K562 (cell line): ENCODE measurements at regions not wholly inside any gene's neighbourhood (a gene's known extent, or its start where the extent isn't known, plus 50 kb on each side); places are given as distances from the start of the nearest gene placed in this dataset.
"Not testable (repeated sequence)": the region's sequence is repeated elsewhere in the genome, so short reads cannot be mapped to it uniquely, and the experiment has no call there.

Experiments used
- ATAC-seq: fragments of 200-7000 bp; cut with Tn5 transposase; 3 replicates; pipeline ENCODE4 v1.9.1; 2020; ENCODE audit warnings: moderate library complexity
- BruUV-seq: library from RNA; stranded (reverse); fragments of 400-500 nt; replicated peaks from 2 replicates; lab custom pipeline; 2021; lab: Mats Ljungman, UMichigan
- CTCF ChIA-PET: fragments of 300-600 bp; formaldehyde crosslinking; extraction: SDS; loops from one replicate; lab custom pipeline; 2021; ENCODE audit warnings: low intra/inter-chr PET ratio; lab: Yijun Ruan, JAX
- POLR2A ChIA-PET: fragments of 300-600, 350-650 bp; sonication (Branson Sonifier 250); formaldehyde crosslinking; extraction: SDS; loops from one replicate; lab custom pipeline; 2021; ENCODE audit warnings: antibody characterized with exemption, inconsistent platforms; lab: Yijun Ruan, JAX
- DNase-seq, 4 experiments: peaks; one replicate each; pipeline versions ENCODE4 v3.0.0 to v3.0.0-alpha.2; 2011 to 2018; ENCODE audit warnings: low spot score in 3 of 4, mixed read lengths in 3 of 4; ENCODE audit errors: extremely low read depth in 1 of 4
- FAIRE-seq: peaks from 2 replicates; lab custom pipeline; 2011; peaks lifted over from hg19 to GRCh38; lab: Jason Lieb, UNC
- H2AFZ ChIP-seq: 2 replicates; pipeline ENCODE4 v1.6.0; 2011; ENCODE audit warnings: low read depth, low read length, control low read depth, inconsistent platforms
- H3K27ac ChIP-seq: fragments of 200-600 bp; 3 replicates; pipeline ENCODE4 v1.8.0; 2011; ENCODE audit warnings: low read depth, mild to moderate bottlenecking, control low read depth, inconsistent platforms, low read length, moderate library complexity, mixed read lengths; ENCODE audit errors: extremely low read depth
- H3K27me3 ChIP-seq, 2 experiments: fragments of 300-600 bp in 1 of 2; 2 replicates in 1 of 2; 3 replicates in 1 of 2; pipeline versions ENCODE4 v1.6.0 to v1.8.0; 2011; ENCODE audit warnings: inconsistent platforms in 2 of 2, low read length in 2 of 2, mild to moderate bottlenecking in 1 of 2, mixed read lengths in 1 of 2, moderate library complexity in 1 of 2; ENCODE audit not compliant: control insufficient read depth in 2 of 2, insufficient read depth in 2 of 2
- H3K36me3 ChIP-seq: fragments of 300-600 bp; 3 replicates; pipeline ENCODE4 v1.8.0; 2011; ENCODE audit warnings: mild to moderate bottlenecking, low read length, inconsistent platforms; ENCODE audit not compliant: control insufficient read depth, insufficient read depth
- H3K4me1 ChIP-seq, 2 experiments: fragments of 200-600 bp in 1 of 2; replicated peaks in 1 of 2; 2 replicates in 1 of 2; 3 replicates in 1 of 2; pipeline versions ENCODE4 v1.5.1 to v1.8.0; 2011; ENCODE audit warnings: inconsistent platforms in 2 of 2, low read length in 2 of 2, mild to moderate bottlenecking in 1 of 2, mixed read lengths in 1 of 2, moderate library complexity in 1 of 2; ENCODE audit not compliant: control insufficient read depth in 2 of 2, insufficient read depth in 2 of 2
- H3K4me2 ChIP-seq: 2 replicates; pipeline ENCODE4 v1.6.1; 2011; ENCODE audit warnings: low read length, control low read depth, inconsistent platforms, mixed read lengths; ENCODE audit not compliant: insufficient read depth
- H3K4me3 ChIP-seq: fragments of 200-600 bp; sonication (generic), shearing (Covaris generic); 2 replicates; pipeline ENCODE4 v1.5.1; 2016; ENCODE audit warnings: control low read depth, inconsistent platforms
- H3K79me2 ChIP-seq: fragments of 200-600 bp; 3 replicates; pipeline ENCODE4 v1.8.0; 2011; ENCODE audit warnings: low read length, inconsistent platforms; ENCODE audit not compliant: control insufficient read depth, insufficient read depth
- H3K9ac ChIP-seq, 2 experiments: 2 replicates each; pipeline versions ENCODE4 v1.6.0 to v1.6.1; 2011; ENCODE audit warnings: low read depth in 2 of 2, low read length in 2 of 2, control low read depth in 1 of 2, inconsistent platforms in 1 of 2, mild to moderate bottlenecking in 1 of 2, mixed read lengths in 1 of 2; ENCODE audit not compliant: insufficient read depth in 1 of 2
- H3K9me1 ChIP-seq: one replicate; pipeline ENCODE4 v1.6.0; 2011; ENCODE audit warnings: inconsistent platforms, mild to moderate bottlenecking, low read length, moderate library complexity; ENCODE audit not compliant: control insufficient read depth, insufficient read depth
- H3K9me3 ChIP-seq: replicated peaks from 2 replicates; pipeline ENCODE4 v1.5.1; 2011; ENCODE audit warnings: low read depth, low read length, inconsistent platforms; ENCODE audit not compliant: control insufficient read depth, insufficient read depth
- H4K20me1 ChIP-seq: replicated peaks from 2 replicates; pipeline ENCODE4 v1.6.1; 2011; ENCODE audit warnings: low read length, inconsistent platforms, mixed read lengths; ENCODE audit not compliant: control insufficient read depth, insufficient read depth
- DIDO1 ChIP-seq: fragments of 450-650 bp; IDR thresholded peaks from 2 replicates; pipeline ENCODE4 v1.6.1; 2016; ENCODE audit warnings: low read depth, missing biosample characterization, missing genetic modification characterization
- ELK1 ChIP-seq: sonication (generic); formaldehyde crosslinking; IDR thresholded peaks from 2 replicates; pipeline ENCODE4 v1.8.1; 2022; ENCODE audit warnings: missing genetic modification reagents
- HNRNPUL1 ChIP-seq: fragments of 200-400 bp; formaldehyde crosslinking; IDR thresholded peaks from 2 replicates; pipeline ENCODE4 v1.6.1; 2017; ENCODE audit warnings: low read length
- KDM1A ChIP-seq, 2 experiments: fragments of 450-650 bp; IDR thresholded peaks; 2 replicates each; pipeline ENCODE4 v1.6.1; 2016; ENCODE audit warnings: mild to moderate bottlenecking in 2 of 2
- KLF1 ChIP-seq: fragments of 450-650 bp; IDR thresholded peaks from 2 replicates; pipeline ENCODE4 v1.6.1; 2016; ENCODE audit warnings: missing genetic modification characterization, missing compliant biosample characterization
- L3MBTL2 ChIP-seq: fragments of 450-650 bp; IDR thresholded peaks from 2 replicates; pipeline ENCODE4 v1.6.1; 2016; ENCODE audit warnings: mild to moderate bottlenecking, moderate library complexity
- MAFG ChIP-seq: fragments of 450-650 bp; conservative IDR thresholded peaks from 2 replicates; pipeline ENCODE4 v1.6.1; 2016; ENCODE audit warnings: missing genetic modification characterization, missing compliant biosample characterization
- NBN ChIP-seq: fragments of 450-650 bp; IDR thresholded peaks from 2 replicates; pipeline ENCODE4 v1.6.1; 2016; ENCODE audit warnings: low read depth, mild to moderate bottlenecking
- NR2F6 ChIP-seq: fragments of 450-650 bp; formaldehyde crosslinking; IDR thresholded peaks from 2 replicates; pipeline ENCODE4 v1.4.0; 2020; ENCODE audit warnings: mild to moderate bottlenecking
- POLR3G ChIP-seq: IDR thresholded peaks from 2 replicates; pipeline ENCODE4 v1.6.1; 2011; ENCODE audit not compliant: insufficient read length, insufficient replicate concordance; ENCODE audit errors: extremely low read depth
- SMAD3 ChIP-seq: fragments of 450-650 bp; formaldehyde crosslinking; conservative IDR thresholded peaks from 2 replicates; pipeline ENCODE4 v1.4.0; 2020; ENCODE audit warnings: mild to moderate bottlenecking
- TBP ChIP-seq: optimal IDR thresholded peaks from 2 replicates; pipeline ENCODE3; 2011; ENCODE audit warnings: low read depth, low read length, improper control_type of control experiment
- ZNF121 ChIP-seq: sonication (generic); formaldehyde crosslinking; conservative IDR thresholded peaks from 2 replicates; pipeline ENCODE4 v1.8.0; 2022; ENCODE audit warnings: missing genetic modification reagents
- ZNF146 ChIP-seq: IDR thresholded peaks from one replicate; pipeline ENCODE4 v1.6.1; 2018; ENCODE audit warnings: missing compliant biosample characterization; ENCODE audit not compliant: unreplicated experiment
- ZNF239 ChIP-seq: fragments of 250-450 bp; sonication (Bioruptor Pico); IDR thresholded peaks from 2 replicates; pipeline ENCODE4 v1.4.0; 2020; ENCODE audit warnings: mild to moderate bottlenecking
- WGBS: fragments of 100-300 bp; shearing (Covaris generic); methylation state at CpG from one replicate; pipeline ENCODE4 v1.1.6; 2016; ENCODE audit warnings: low coverage, mixed read lengths; ENCODE audit not compliant: insufficient coverage; ENCODE audit errors: missing lambda C conversion rate; 5-methylcytosine and 5-hydroxymethylcytosine counted together
- in situ Hi-C: fragments of 300-500 bp; cut with MboI; formaldehyde crosslinking; loops from 4 replicates; pipeline ENCODE4 v1.15.0; 2018; ENCODE audit warnings: inconsistent platforms, mixed read lengths
- intact Hi-C: fragments of 100-400 bp; cut with micrococcal nuclease; formaldehyde crosslinking; loops from 2 replicates; pipeline ENCODE4 v1.14.2; 2022
- TF ChIP-seq, protein P1 (sequence below): IDR thresholded peaks from 2 replicates; pipeline ENCODE4 v1.6.1; 2012; ENCODE audit warnings: low read depth, low read length, improper control_type of control experiment, borderline replicate concordance

DNA sequence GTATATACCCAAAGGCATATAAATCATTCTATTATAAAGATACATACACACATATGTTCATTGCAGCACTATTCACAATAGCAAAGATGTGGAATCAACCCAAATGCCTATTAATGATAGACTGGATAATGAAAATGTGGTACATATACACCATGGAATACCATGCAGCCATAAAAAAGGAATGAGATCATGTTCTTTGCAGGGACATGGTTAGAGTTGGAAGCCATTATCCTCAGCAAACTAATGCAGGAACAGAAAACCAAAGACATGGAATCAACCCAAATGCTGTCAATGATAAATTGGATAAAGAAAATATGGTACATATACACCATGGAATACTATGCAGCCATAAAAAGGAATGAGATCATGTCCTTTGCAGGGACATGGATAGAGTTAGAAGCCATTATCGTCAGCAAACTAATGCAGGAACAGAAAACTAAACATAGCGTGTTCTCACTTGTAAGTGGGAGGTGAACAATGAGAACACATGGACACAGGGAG is 166.4 kb downstream of the TPBG start:
- H3K36me3 ChIP-seq, H3K4me2 ChIP-seq, H3K9ac ChIP-seq, H3K79me2 ChIP-seq, BruUV-seq, H3K4me1 ChIP-seq, H3K9me3 ChIP-seq, in situ Hi-C loops, H3K9me1 ChIP-seq, H3K4me3 ChIP-seq, POLR2A ChIA-PET, CTCF ChIA-PET, FAIRE-seq, ATAC-seq, H2AFZ ChIP-seq, H3K27me3 ChIP-seq, intact Hi-C loops, H3K27ac ChIP-seq, DNase-seq, H4K20me1 ChIP-seq: not testable (repeated sequence)
- 3% methylated on average over 2 of the region's 2 CpGs for WGBS
- peak; percentile 73 for TF ChIP-seq ZNF146

DNA sequence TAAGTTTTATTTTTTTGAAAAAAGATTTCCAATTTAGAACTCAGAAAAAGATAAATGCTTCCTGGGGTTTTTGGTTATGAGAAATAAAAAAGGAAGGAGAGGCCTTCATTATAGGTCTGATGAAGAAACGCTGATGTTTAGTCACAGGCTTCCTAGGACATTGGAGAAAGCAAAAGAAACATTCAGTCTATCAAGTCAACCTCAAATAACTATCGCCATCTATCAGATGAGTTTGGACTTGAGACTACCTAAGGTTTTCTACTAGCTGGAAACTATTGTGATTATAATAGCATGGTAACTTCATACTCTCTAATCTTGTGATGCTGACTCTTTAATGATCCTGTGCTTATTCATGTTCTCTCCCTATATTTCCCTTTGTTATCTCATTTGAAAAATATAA is 171.3 kb downstream of the TPBG start:
- ChIA-PET CTCF (no interaction called here), POLR2A (no interaction called here)
- H3K27ac ChIP-seq, result no peak overlapping the region
- no peak for FAIRE-seq
- no peak overlapping the region for H3K4me2 ChIP-seq
- H3K9ac ChIP-seq, result no peak overlapping the region
- H3K27me3 ChIP-seq, result no peaks in the 10 kb centered on the region
- H3K9me3 ChIP-seq, result no peaks in the 10 kb centered on the region
- H4K20me1 ChIP-seq, result no peaks in the 10 kb centered on the region
- intact Hi-C loops (no loop called here), in situ Hi-C loops (no loop called here)
- ATAC-seq, result no peak
- no peaks in the 10 kb centered on the region for H3K36me3 ChIP-seq
- H2AFZ ChIP-seq, result no peak overlapping the region
- H3K79me2 ChIP-seq, result no peaks in the 10 kb centered on the region
- 0% methylated on average over 2 of the region's 2 CpGs for WGBS
- BruUV-seq, result no TSS peak
- no peaks in the 10 kb centered on the region for H3K4me1 ChIP-seq
- DNase-seq, result no peak
- TF ChIP-seq POLR3G, result no peak
- no peak for TF ChIP-seq L3MBTL2
- no peak for TF ChIP-seq TBP
- TF ChIP-seq KDM1A (IDR thresholded peaks at IDR 0.05), result no peak
- TF ChIP-seq NR2F6 (CRISPR knock-in tag), result no peak
- TF ChIP-seq NBN, result no peak
- TF ChIP-seq DIDO1 (tag), result no peak
- TF ChIP-seq ELK1, result no peak
- no peak for TF ChIP-seq HNRNPUL1
- TF ChIP-seq, protein P1, sequence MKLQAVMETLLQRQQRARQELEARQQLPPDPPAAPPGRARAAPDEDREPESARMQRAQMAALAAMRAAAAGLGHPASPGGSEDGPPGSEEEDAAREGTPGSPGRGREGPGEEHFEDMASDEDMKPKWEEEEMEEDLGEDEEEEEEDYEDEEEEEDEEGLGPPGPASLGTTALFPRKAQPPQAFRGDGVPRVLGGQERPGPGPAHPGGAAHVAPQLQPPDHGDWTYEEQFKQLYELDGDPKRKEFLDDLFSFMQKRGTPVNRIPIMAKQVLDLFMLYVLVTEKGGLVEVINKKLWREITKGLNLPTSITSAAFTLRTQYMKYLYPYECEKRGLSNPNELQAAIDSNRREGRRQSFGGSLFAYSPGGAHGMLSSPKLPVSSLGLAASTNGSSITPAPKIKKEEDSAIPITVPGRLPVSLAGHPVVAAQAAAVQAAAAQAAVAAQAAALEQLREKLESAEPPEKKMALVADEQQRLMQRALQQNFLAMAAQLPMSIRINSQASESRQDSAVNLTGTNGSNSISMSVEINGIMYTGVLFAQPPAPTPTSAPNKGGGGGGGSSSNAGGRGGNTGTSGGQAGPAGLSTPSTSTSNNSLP, result no peak
- no peak for TF ChIP-seq MAFG (tag)
- no peak for TF ChIP-seq SMAD3
- no peak for TF ChIP-seq ZNF239 (CRISPR knock-in tag)
- no peak for TF ChIP-seq ZNF121 (CRISPR knock-in tag)
- no peak for TF ChIP-seq KLF1
- no peak overlapping the region for H3K4me3 ChIP-seq
- no peaks in the 10 kb centered on the region for H3K9me1 ChIP-seq
